Superior temporal gyrus (tissue), 1 donor: ENCODE measurements at regions not wholly inside any gene's neighbourhood (a gene's known extent, or its start where the extent isn't known, plus 50 kb on each side); places are given as distances from the start of the nearest gene placed in this dataset.

ENCODE experiments used
- DNase-seq: peaks from one replicate; pipeline ENCODE4 v3.0.0-alpha.2; 2016; ENCODE audit errors: extremely low spot score

DNA sequence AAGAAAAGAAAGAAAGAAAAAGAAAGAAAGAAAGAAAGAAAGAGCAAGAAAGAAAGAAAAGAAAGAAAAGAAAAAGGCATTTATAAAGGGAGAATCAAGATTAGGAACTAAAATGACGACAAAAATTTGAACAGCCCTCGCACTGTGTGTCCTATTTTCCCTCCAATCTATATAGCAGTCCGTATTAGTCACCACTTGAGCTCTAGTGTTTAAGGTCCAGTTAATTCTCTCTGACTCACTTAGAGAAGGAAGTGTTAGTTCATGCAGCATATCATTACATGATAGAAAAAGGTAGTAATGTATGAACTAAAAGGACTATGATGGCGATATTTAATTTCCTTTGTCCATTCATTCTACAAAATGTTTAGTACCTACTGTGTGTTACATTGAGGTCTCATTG lies 122.7 kb downstream of the CBLL2 start:
- no peak for DNase-seq

DNA sequence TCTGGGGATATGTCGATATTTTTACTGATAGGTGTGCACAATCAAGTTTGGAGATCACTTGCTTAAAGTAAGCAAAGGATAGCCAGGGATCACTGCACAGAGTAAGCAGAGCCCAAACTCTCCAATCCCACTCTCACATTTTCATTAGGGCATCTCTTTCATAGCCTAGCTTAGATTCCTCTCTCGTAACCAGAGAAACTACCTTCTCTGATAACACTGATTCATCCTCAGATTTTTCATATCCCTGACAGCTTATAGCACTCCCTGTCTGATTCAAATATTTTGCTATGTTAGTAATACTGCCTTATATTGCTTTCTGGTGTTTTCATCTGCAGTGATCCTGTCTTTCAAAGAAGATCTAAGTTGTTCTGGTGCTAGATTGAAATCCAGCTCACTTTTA lies 123.7 kb downstream of the CBLL2 start:
- DNase-seq: no peak

DNA sequence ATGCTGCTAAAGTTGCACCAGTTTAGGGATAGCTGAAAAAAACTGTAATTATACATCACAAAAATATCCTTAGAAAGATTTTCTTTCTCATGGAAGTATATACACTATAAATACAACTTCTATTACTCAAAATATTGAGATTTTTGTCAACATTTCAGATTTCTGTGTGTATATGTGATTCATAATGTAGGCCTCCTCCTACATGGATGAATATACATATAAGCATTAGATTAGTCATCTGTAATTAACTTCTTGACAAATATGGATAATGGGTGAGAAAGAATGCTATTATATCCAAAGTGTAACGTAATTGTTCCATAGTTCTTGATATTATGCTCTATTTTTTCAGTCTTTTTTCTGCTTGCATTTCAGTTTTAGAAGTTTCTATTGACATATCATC lies 124.9 kb downstream of the CBLL2 start:
- no peak for DNase-seq

DNA sequence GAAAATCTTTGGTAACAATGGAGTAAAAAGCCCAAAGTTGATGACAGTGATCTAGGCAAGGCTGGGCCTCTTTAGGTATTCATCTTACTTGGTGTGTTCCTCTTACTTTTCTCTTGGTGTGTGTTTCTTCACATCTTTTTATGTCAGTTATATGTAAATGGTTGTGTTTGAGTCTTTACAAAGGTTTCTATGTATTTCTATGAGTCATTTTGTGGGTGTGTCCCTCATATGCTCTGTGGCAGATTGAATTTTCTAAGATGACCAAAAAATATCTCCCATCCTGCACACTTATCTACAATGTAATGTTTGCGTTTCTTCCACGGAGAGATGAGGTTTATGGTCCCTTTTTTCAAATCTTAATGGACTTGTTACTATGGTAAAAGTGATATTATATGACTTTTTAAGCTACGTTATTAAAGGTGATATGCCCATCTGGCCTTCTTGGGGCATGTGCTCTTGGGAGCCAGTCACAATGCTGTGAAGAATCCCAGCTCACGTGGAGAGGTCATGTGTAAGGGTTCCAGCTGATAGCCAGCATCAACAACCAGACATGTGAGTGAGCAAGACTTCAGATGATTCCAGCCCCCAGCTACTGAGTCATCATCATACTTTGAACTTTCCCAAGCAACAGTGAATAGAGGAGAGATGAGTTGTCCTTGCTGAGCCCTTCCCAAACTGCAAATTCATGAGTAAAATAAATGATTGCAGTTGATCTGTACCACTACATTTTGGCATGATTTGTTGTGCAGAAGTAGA lies 126.9 kb downstream of the CBLL2 start:
- DNase-seq: no peak

DNA sequence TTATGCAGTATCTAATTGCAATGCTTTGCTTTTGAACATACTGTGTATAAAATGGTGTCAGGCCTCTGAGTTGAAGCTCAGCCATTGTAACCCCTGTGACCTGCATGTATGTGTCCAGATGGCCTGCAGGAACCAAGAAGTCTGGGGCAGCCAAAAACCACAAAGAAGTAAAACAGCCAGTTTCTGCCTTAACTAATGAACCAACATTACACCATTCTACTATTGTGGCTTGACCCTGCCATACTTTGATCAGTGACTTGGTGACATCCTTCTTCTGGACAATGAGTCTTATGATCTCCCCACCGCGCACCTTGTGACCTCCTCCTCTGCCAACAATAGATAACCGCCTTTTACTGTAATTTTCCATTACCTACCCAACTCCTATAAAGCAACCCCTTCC lies 131.6 kb downstream of the CBLL2 start:
- no peak for DNase-seq

DNA sequence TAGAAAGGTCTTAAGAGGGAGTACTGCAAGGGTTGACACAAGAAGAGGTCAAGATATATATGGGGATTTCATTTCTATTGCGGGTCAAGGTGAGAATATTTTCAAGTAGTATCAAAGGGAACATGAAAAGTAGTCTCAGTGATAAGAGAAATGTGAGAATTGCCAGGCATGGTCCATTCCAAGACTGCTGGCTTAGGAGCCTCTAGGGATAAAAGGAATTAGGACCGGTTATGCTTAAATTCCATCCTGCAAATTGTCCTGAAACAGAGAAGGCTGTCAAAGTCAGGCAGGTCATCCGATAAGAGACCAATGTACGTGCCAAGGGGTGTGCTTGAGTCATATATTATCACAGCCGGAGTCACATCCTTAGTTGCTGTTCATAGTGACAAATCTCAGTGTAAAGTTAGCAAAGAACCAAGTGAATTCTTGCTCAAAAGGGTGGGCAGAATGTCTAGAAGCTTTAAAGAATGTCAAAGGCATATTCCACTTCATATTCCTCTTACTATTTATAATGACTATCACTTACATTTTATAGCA lies 133.6 kb downstream of the CBLL2 start:
- no peak for DNase-seq

DNA sequence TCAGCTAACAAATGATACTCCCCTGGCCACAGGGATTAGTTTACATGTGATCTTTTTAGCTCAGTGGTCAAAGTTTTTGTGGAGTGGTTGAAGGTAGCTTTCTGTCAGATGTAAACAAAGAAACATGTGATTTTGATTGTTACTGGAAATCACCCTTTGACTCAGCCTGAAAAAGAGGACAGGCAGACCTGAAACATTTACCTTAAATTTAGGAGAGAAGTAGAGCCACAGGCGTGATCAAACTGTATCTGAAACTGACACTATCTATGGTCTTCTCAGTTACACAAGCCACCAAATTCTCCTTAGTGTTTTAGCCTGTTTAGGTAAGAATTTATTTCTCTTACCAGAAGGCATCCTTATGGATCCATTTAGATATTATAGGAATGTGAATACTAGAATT lies 136.7 kb downstream of the CBLL2 start:
- DNase-seq: no peak

DNA sequence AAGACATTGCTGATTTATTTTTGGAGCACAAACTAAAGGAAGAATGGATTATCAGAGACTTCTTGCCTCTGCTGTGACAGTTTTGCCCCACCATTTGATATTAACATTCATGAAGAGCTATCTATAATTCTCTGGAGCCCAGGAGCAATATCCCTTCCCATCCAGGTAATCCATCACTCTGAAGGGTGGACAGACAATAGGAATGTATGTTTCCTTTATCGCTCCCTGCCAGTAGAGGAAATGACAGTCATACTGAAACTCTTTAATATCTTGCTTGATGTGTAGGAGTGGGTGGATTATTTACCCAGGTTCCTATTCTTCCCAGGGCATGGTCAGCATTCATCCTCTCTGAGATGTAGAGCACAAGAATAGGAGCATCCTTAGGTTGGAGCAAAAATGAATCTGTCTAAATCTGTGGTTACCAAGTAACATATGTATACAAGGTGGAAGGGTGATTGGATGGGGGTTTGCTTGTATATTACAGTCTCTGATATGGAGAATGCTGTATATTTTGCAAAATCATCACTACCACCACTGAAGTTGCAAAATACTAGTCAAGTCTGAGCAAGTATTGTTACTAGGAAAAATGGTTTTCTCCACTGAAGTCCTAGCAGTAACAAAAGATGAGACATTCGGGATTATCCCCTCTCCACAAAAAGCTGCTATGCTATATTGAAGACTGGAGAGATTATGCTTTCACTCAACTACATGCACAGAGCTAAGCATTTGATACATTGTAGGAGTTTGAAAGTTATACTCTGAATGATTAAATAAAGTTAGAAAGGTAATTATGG lies 151.6 kb downstream of the CBLL2 start:
- no peak for DNase-seq

DNA sequence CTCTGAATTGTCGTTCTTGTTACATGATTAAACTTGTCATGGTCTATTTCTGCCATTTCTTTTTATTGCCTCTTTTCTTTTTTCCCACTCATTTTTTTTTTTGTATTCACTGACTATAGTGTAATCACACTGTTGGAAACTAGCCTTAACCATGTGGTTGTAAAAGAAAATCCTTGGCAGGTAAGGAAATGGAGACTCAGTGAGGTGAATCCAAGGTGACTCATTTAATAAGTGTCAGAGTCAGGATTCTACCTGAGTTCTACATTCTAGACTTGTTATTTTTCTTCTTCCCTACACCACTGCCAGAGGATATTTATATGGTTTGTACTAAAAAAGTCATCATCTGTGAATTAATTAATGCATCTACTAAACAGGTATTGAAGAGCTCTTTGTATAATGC lies 152.2 kb downstream of the CBLL2 start:
- DNase-seq: no peak

DNA sequence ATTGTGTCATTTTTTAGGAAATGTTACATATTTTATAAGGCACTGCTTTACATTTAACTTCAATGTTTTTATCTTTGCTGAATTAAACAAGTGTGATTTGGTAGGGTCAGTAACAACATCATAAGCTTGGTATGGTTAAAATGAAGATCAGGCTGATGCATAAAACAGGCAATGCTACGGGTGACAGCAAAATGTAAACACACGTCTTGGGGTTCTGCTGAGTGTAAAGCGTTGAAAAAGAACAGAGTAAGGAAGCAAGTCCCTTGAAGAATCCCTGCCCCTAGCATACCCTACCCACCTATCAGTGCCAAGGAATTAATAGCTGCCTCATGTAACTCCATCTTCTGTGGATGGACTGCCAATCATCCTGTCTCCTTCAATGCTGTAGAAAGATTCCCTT lies 157.0 kb downstream of the CBLL2 start:
- DNase-seq: no peak

DNA sequence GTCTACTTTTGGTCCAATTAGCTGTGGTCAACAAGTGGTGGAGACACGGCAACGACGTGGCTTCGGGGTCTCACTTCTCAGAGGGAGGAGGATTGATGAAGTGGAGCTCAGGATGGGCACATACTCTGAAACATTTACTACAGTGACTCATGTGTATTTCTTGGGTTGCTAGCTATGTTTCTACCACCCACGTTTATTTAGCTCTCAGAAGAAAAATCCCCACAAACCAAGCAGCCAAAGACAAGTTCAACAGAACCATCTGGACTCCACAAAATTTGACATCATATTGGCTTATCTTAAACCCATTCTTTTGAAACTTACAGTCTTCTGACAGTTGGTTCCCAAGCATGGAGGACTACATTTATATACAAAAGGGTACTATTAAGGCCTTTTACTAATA lies 158.0 kb downstream of the CBLL2 start:
- DNase-seq: no peak

DNA sequence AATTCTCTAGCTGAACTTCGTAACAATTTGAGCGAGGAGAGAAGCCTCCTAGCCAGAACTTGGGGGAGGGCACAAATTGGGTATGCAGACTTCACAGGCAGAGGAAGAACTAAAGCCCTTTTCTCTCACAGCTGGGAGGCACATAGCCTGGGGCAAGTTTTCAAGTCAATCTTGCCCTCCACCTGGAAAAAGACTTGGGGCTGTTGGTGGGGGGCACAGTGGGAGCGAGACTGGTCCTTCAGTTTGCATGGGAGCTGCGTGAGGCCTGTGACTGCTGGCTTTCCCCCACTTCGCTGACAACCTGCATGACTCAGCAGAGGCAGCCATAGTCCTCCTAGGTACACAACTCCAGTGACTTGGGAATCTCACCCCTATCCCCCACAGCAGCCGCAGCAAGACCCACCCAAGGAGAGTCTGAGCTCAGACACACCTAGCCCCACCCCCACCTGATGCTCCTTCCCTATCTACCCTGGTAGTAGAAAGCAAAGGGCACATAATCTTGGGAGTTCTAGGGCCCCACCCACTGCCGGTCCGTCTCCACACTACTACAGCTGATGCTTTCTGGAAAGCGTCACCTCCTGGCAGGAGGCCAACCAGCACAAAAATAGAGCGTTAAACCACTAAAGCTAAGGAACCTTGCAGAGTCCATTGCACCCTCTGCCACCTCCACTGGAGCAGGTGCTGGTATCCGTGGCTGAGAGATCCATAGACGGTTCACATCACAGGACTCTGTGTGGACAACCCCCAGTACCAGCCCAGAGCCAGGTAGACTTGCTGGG lies 160.8 kb downstream of the CBLL2 start:
- no peak for DNase-seq

DNA sequence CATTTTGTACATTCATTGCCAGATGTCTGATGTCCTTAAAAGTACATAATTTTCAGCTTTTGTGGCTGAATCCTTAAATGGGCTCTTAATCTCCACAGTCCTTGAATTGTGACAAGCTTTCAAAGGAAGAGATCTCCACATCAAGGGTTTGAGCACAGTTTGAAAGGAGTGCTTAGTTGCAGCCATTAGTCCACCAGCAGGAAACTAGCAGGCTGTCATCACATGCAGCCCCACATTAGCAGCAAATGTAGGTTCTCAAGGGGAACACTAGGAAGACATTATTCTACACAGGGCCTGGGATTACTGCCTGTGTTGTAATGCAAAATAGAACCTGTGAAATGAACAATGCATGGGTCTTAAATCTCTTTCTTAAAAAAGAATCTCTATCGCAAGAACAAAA lies 173.2 kb downstream of the CBLL2 start:
- DNase-seq: no peak

DNA sequence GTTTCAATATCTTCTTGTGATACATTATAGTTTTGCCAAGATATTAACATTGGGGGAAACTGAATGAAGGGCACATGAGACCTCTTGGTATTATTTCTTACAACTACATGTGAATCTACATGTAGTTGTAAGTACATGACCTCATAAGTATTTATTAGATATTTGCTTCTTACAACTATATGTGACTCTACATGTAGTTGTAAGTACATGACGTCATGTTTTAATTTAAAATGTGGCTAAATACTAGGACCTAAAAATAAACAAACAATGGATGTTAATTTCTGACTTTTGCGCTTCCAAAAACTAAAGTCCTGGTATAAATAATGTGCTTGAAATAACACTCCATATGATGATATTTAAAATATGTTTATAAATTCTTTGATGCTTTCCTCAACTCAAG lies 190.2 kb downstream of the CBLL2 start:
- DNase-seq: no peak

DNA sequence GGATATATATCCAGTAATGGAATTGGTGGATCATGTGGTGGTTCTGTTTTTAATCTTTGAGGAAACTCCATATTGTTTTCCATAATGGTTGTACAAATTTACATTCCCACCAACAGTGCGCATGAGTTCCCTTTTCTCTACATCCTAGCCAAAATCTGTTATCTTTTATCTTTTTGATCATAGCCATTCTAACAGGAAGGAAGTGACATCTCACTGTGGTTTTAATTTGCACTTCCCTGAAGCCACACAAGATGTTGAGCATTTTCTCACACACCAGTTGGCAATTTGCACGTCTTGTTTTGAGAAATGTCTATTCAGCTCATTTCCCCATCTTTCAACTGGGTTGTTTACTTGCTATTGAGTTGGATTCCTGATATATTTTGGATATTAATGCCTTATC lies 194.9 kb downstream of the CBLL2 start:
- DNase-seq: no peak

DNA sequence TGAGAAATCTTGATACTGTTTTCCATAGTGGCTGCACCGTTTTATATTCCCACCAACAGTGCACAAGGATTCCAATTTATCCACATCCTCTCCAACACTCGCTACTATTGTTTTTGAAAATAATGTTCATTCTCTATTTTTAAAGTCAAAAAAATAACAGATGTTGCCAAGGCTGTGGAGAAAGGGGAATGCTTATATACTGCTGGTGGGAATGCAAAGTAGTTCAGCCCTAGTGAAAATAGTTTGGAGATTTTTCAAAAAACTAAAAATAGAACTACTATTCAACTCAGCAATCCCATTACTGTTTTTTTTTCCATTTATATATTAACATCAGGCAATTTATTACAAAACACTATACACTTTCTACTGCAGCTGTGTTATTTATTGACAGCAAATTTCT lies 208.7 kb downstream of the CBLL2 start:
- DNase-seq: no peak

DNA sequence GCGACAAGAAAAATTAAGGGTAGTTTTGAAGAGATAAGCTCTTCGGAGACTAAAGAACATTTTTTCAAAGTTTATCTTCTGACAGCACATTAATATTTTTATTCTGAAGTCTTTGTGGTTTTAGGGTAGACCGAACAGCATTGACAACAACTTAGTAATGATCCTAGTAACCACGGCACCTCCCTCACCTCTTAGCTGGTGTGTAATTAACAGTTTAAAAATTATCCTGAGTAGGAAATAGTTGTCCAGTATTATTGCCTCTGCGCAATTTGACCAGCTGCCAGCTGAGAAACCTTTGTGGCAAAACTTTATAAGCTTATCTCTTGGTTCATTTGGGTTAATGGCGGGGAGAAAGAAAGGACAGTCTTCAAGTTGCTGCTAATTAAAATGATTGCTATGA lies 213.6 kb downstream of the CBLL2 start:
- no peak for DNase-seq

DNA sequence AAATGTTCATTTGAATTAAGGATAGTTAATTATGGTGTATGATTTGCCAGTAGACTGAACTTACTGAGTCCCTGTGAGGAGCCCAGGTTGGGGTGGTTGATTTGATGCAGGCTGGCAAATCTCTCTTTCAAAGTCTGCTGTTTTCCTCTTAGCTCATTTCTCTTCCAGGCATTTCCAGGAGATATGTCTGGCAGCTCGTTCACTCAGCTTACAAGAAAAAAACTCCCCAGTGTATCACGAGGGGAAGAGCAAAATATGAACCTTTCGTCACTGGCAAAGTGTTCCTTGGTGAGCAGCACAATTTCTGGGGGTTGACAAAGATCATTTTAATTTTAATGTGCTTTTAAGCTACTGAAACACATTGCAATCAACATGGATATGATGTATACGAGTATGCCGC lies 244.2 kb downstream of the CBLL2 start:
- no peak for DNase-seq

DNA sequence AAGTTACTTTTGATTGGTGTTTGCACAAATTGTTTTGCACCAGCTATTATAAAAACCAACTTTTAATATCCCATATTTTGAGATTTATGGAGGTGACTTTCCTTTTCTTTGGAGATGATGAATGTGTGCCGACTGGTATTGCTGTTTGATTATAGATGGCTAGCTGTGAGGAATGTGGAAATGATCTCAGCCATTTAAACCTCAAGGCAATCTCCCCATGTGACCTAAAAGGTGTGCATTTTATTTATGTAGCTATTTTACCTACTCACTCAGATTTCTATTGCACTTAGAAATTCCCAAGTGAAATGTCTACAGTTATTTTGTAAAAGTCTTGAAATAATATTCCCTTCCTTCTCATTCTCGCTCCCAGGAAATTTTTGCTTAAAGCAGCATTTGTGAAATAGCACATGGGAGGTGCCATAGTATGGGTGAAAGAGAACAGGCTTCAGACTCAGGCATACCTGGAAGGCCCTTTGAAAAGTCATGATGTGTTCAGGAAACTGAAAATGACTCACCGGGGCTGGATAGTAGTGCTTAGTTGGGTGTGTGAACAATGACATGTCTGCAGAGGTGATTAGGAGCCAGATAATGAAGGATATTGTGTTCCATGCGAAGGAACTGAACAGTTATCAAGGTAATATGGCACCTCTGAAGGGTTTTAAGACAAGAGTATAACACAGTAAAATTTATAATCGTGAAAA lies 247.6 kb downstream of the CBLL2 start:
- DNase-seq: no peak

DNA sequence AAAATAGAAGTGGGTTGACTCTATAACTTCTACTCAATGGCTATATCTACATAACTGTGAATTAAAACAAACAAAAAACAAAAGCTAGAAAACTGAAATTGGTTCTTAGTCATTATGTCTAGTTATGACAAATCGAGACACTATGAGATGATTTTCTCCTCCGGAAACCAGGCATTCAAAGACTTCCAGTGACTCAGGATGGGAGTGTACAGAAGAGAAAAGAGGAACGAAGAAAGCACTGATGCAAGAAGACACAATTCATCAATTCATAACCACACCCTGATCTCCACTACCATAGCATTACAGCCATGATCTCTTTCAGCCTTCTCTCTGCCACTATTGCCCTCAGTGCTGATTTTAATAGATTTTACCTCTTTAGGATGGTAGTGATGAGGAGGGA lies 253.6 kb downstream of the CBLL2 start:
- no peak for DNase-seq

DNA sequence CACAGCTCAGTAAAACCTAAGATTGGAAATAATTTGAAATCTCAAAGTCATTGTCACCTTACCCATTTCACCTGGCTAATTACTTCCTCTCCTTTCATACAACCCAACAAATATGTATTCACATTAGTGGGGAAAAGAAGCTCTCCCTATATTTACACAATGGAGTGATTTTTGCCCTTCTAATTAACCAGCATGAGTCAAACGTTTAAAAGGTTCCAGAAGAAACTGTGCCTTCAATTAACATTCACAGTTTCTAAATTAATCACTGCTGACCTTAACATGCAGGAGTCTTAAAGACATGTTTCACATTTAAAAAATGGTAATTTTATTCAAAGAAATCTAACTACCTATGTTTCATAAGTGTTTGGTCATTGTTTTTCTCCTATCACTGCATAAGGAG lies 254.6 kb downstream of the CBLL2 start:
- no peak for DNase-seq

DNA sequence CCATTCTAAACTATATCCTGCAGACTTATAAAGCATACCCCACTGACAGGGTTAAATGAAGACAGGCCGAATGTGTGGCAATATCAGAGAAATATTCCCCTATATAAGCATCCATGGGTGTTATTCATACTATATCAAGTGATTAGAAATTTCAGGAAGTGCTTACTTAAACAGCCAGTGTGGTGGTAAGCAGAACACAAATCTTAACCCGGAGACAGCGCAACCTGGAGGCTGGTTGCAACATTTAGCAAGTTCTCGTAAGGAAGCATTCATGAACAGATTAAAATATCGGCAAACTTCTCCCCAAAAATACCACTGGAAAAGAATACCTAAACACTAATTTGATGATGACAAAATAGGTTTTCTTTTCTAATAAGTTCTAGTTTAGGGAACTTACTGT lies 261.2 kb downstream of the CBLL2 start:
- no peak for DNase-seq
